ENCODE measurements at regions not wholly inside any gene's neighbourhood (a gene's known extent, or its start where the extent isn't known, plus 50 kb on each side); places are given as distances from the start of the nearest gene placed in this dataset.

DNA sequence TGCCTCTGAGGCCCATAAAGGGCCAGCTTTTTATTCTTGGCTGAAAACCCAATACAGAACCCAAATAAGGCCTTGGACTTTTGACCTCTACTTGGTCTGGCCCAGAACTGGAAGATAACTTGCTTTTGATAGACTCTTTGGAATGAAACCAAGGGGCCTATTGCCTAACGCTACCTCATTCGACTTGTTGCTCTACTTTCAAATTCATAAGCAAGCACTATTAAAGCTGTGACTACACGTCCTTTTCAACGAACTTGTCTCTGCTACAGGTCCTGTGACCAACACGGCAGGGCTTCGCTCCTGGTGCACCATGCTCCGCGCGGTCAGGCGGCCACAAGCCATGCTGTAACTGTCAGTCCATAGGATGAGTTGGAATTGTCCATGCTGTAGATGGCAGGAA lies 385.4 kb downstream of the MFSD1 start:
- Histone ChIP-seq H3K36me3 (ENCODE audit: control insufficient read depth, insufficient read depth, low read length) (no peaks in the 10 kb centered on the region), H3K4me1 (replicated peaks in 1 of 2; ENCODE audit: control insufficient read depth in 2 of 2, insufficient read depth in 2 of 2, low read length in 2 of 2) (no peaks in the 10 kb centered on the region), H2AFZ (ENCODE audit: low read depth, low read length) (no peak overlapping the region), H3K79me2 (ENCODE audit: control insufficient read depth, insufficient read depth, low read length) (no peaks in the 10 kb centered on the region), H3K9me3 (replicated peaks; ENCODE audit: control insufficient read depth, insufficient read depth, low read depth, low read length) (no peaks in the 10 kb centered on the region), H3K4me2 (ENCODE audit: insufficient read depth, low read length) (no peak overlapping the region), H3K27me3 (ENCODE audit: control insufficient read depth in 2 of 2, insufficient read depth in 2 of 2, low read length in 2 of 2) (no peaks in the 10 kb centered on the region), H3K4me3 (no peak overlapping the region), H4K20me1 (replicated peaks; ENCODE audit: control insufficient read depth, insufficient read depth, low read length) (no peaks in the 10 kb centered on the region), H3K9ac (ENCODE audit: insufficient read depth in 1 of 2, low read depth in 2 of 2, low read length in 2 of 2) (no peak overlapping the region), H3K9me1 (ENCODE audit: control insufficient read depth, insufficient read depth, low read length) (no peaks in the 10 kb centered on the region), H3K27ac (ENCODE audit: extremely low read depth, low read depth, low read length) (no peak overlapping the region)
- in situ Hi-C loops (cut with MboI) (no loop called here), intact Hi-C loops (cut with micrococcal nuclease) (no loop called here)
- DNase-seq (ENCODE audit: extremely low read depth in 1 of 4, low spot score in 3 of 4), result no peak
- 2% methylated on average over 10 of the region's 10 CpGs for WGBS (ENCODE audit: insufficient coverage, low coverage, missing lambda C conversion rate)
- no TSS peak for BruUV-seq (replicated peaks)
- ChIA-PET POLR2A (no interaction called here), CTCF (ENCODE audit: low intra/inter-chr PET ratio) (no interaction called here)
- FAIRE-seq, result no peak
- TF ChIP-seq, protein P1, sequence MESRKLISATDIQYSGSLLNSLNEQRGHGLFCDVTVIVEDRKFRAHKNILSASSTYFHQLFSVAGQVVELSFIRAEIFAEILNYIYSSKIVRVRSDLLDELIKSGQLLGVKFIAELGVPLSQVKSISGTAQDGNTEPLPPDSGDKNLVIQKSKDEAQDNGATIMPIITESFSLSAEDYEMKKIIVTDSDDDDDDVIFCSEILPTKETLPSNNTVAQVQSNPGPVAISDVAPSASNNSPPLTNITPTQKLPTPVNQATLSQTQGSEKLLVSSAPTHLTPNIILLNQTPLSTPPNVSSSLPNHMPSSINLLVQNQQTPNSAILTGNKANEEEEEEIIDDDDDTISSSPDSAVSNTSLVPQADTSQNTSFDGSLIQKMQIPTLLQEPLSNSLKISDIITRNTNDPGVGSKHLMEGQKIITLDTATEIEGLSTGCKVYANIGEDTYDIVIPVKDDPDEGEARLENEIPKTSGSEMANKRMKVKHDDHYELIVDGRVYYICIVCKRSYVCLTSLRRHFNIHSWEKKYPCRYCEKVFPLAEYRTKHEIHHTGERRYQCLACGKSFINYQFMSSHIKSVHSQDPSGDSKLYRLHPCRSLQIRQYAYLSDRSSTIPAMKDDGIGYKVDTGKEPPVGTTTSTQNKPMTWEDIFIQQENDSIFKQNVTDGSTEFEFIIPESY (CRISPR knock-in tag; IDR thresholded peaks at IDR 0.05), result no peak
- no peak for ATAC-seq

DNA sequence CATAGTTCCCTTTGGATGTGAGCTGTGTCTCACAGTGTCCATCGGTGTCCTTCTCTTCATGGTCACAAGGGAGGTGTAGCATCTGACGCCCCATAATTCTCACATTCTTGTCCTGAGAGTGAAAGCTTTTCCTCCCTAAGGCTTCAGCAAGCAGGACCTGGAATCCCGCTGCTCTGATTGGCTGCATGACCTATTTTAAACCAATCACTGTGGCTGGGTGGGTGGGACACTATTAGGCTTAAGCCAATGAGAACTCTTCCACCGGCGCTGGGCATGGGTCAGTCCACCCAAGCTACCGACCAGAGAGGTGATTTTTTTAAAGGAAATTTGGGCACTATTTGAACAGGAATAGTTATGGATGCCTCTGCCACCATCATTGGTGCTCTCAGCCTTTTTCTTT lies 385.9 kb downstream of the MFSD1 start:
- Histone ChIP-seq H4K20me1 (replicated peaks; ENCODE audit: control insufficient read depth, insufficient read depth, low read length) (no peaks in the 10 kb centered on the region), H3K9me1 (ENCODE audit: control insufficient read depth, insufficient read depth, low read length) (no peaks in the 10 kb centered on the region), H2AFZ (ENCODE audit: low read depth, low read length) (no peak overlapping the region), H3K9me3 (replicated peaks; ENCODE audit: control insufficient read depth, insufficient read depth, low read depth, low read length) (no peaks in the 10 kb centered on the region), H3K36me3 (ENCODE audit: control insufficient read depth, insufficient read depth, low read length) (no peaks in the 10 kb centered on the region), H3K79me2 (ENCODE audit: control insufficient read depth, insufficient read depth, low read length) (no peaks in the 10 kb centered on the region), H3K4me3 (no peak overlapping the region), H3K27me3 (ENCODE audit: control insufficient read depth in 2 of 2, insufficient read depth in 2 of 2, low read length in 2 of 2) (no peaks in the 10 kb centered on the region), H3K4me2 (ENCODE audit: insufficient read depth, low read length) (no peak overlapping the region), H3K9ac (ENCODE audit: insufficient read depth in 1 of 2, low read depth in 2 of 2, low read length in 2 of 2) (no peak overlapping the region), H3K27ac (ENCODE audit: extremely low read depth, low read depth, low read length) (no peak overlapping the region), H3K4me1 (replicated peaks in 1 of 2; ENCODE audit: control insufficient read depth in 2 of 2, insufficient read depth in 2 of 2, low read length in 2 of 2) (no peaks in the 10 kb centered on the region)
- intact Hi-C loops (cut with micrococcal nuclease), result no loop called here
- DNase-seq (ENCODE audit: extremely low read depth in 1 of 4, low spot score in 3 of 4) (peak in 3 of 4 experiments; percentile 11 to 19 (median 12)), ATAC-seq (no peak), FAIRE-seq (no peak)
- in situ Hi-C loops (cut with MboI), result no loop called here
- ChIA-PET POLR2A (no interaction called here), CTCF (ENCODE audit: low intra/inter-chr PET ratio) (no interaction called here)
- TF ChIP-seq TAF1 (IDR thresholded peaks at IDR 0.05; ENCODE audit: control insufficient read depth, extremely low read depth, insufficient read depth, low read length, severe bottlenecking) (no peak), NFYB (IDR thresholded peaks at IDR 0.05; ENCODE audit: extremely low read depth, insufficient read length) (peak; percentile 29)
- BruUV-seq (replicated peaks), result no TSS peak
- WGBS (ENCODE audit: insufficient coverage, low coverage, missing lambda C conversion rate), result 2% methylated on average over 6 of the region's 6 CpGs
